HCT116 (cell line): ENCODE measurements at regions not wholly inside any gene's neighbourhood (a gene's known extent, or its start where the extent isn't known, plus 50 kb on each side); places are given as distances from the start of the nearest gene placed in this dataset.

Experiments used
- ATAC-seq: fragments of 200-7000 bp; cut with Tn5 transposase; 2 replicates; pipeline ENCODE4 v1.9.1; 2020; ENCODE audit warnings: mild to moderate bottlenecking, moderate library complexity
- BruUV-seq: library from RNA; stranded (reverse); fragments of 400-500 nt; replicated peaks from 2 replicates; lab custom pipeline; 2021; lab: Mats Ljungman, UMichigan
- CTCF ChIA-PET: fragments of 300-600 bp; sonication (Branson Sonifier 250); formaldehyde crosslinking; loops from one replicate; lab custom pipeline; 2021; ENCODE audit warnings: antibody characterized with exemption; lab: Charles Lee
- POLR2A ChIA-PET: fragments of 300-600, 350-600 bp; sonication (Branson Sonifier 250); formaldehyde crosslinking; loops from one replicate; lab custom pipeline; 2021; ENCODE audit warnings: antibody characterized with exemption; lab: Charles Lee
- RAD21 ChIA-PET, 2 experiments: fragments of 300-600 bp; sonication (Branson Sonifier 250); formaldehyde crosslinking; loops; one replicate each; lab custom pipeline; 2023; ENCODE audit warnings: low total read pairs in 2 of 2; ENCODE audit not compliant: uncharacterized antibody in 2 of 2, unreplicated experiment in 2 of 2, low non-redundant PET in 1 of 2; lab: Charles Lee
- DNase-seq: peaks from one replicate; pipeline ENCODE4 v3.0.0-alpha.2; 2010; ENCODE audit warnings: low read depth, low spot score
- H2AFZ ChIP-seq: fragments of 200-600 bp; shearing (Covaris generic), sonication (generic); 2 replicates; pipeline ENCODE4 v1.6.1; 2017; ENCODE audit warnings: low read depth, mixed run types, mixed read lengths, antibody characterized with exemption, low read length; ENCODE audit not compliant: poor library complexity, severe bottlenecking
- H3K27ac ChIP-seq: 2 replicates; pipeline ENCODE4 v1.5.1; 2012; ENCODE audit warnings: low read depth, low read length
- H3K27me3 ChIP-seq: fragments of 200-600 bp; sonication (generic); 2 replicates; pipeline ENCODE4 v1.6.1; 2016; ENCODE audit warnings: mixed run types, low read length, mixed read lengths; ENCODE audit not compliant: insufficient read depth
- H3K36me3 ChIP-seq, 2 experiments: fragments of 200-500 bp in 1 of 2; fragments of 200-600 bp in 1 of 2; sonication (Bioruptor generic) in 1 of 2; sonication (generic) in 1 of 2; 2 replicates each; pipeline versions ENCODE4 v1.5.1 to v1.6.1; 2014 to 2016; ENCODE audit warnings: low read length in 2 of 2, inconsistent platforms in 1 of 2, mixed read lengths in 1 of 2, mixed run types in 1 of 2; ENCODE audit not compliant: insufficient read depth in 2 of 2, control insufficient read depth in 1 of 2
- H3K4me1 ChIP-seq, 2 experiments: fragments of 200-600 bp in 1 of 2; sonication (generic) in 1 of 2; 2 replicates each; pipeline versions ENCODE4 v1.5.1 to v1.6.1; 2012 to 2017; ENCODE audit warnings: low read length in 2 of 2, inconsistent platforms in 1 of 2, mild to moderate bottlenecking in 1 of 2, mixed read lengths in 1 of 2, mixed run types in 1 of 2, moderate library complexity in 1 of 2; ENCODE audit not compliant: insufficient read depth in 2 of 2, control insufficient read depth in 1 of 2
- H3K4me2 ChIP-seq: fragments of 200-600 bp; sonication (generic); 2 replicates; pipeline ENCODE4 v1.6.1; 2017; ENCODE audit warnings: mixed run types, low read length, mixed read lengths
- H3K4me3 ChIP-seq, 2 experiments: fragments of 200-600 bp in 1 of 2; sonication (generic) in 1 of 2; replicated peaks in 1 of 2; 2 replicates each; pipeline ENCODE4 v1.5.1; 2011 to 2016; ENCODE audit warnings: low read length in 2 of 2, control low read depth in 1 of 2, low read depth in 1 of 2, mild to moderate bottlenecking in 1 of 2, mixed read lengths in 1 of 2, mixed run types in 1 of 2
- H3K79me2 ChIP-seq: fragments of 200-600 bp; sonication (generic); 2 replicates; pipeline ENCODE4 v1.6.1; 2017; ENCODE audit warnings: mild to moderate bottlenecking, mixed run types, low read length, moderate library complexity, mixed read lengths; ENCODE audit not compliant: insufficient read depth
- H3K9ac ChIP-seq: fragments of 200-600 bp; sonication (generic); 2 replicates; pipeline ENCODE4 v1.6.1; 2016; ENCODE audit warnings: low read length, mixed read lengths
- H3K9me2 ChIP-seq: fragments of 200-600 bp; sonication (generic), shearing (Covaris generic); 2 replicates; pipeline ENCODE4 v1.6.1; 2017; ENCODE audit warnings: mixed run types, mild to moderate bottlenecking, moderate library complexity; ENCODE audit not compliant: insufficient read depth
- H3K9me3 ChIP-seq, 2 experiments: fragments of 200-500 bp in 1 of 2; fragments of 200-600 bp in 1 of 2; sonication (Bioruptor generic) in 1 of 2; sonication (generic) in 1 of 2; 2 replicates each; pipeline ENCODE4 v1.6.1; 2014 to 2017; ENCODE audit warnings: low read length in 2 of 2, mixed read lengths in 2 of 2, inconsistent platforms in 1 of 2, low read depth in 1 of 2, mild to moderate bottlenecking in 1 of 2, mixed run types in 1 of 2, moderate library complexity in 1 of 2; ENCODE audit not compliant: control insufficient read depth in 1 of 2, insufficient read depth in 1 of 2
- H4K20me1 ChIP-seq: fragments of 200-600 bp; sonication (generic), shearing (Covaris generic); 2 replicates; pipeline ENCODE4 v1.6.1; 2017; ENCODE audit warnings: mixed run types, mild to moderate bottlenecking, moderate library complexity; ENCODE audit not compliant: insufficient read depth
- CEBPB ChIP-seq: IDR thresholded peaks from 2 replicates; pipeline ENCODE4 v1.6.1; 2012; ENCODE audit warnings: low read depth
- EGR1 ChIP-seq: IDR thresholded peaks from 2 replicates; pipeline ENCODE4 v1.6.1; 2012; ENCODE audit warnings: low read depth
- EZH2phosphoT487 ChIP-seq: fragments of 200-600 bp; IDR thresholded peaks from 2 replicates; pipeline ENCODE4 v1.6.1; 2018; ENCODE audit warnings: antibody characterized with exemption, borderline replicate concordance
- FOSL1 ChIP-seq: IDR thresholded peaks from 2 replicates; pipeline ENCODE4 v1.6.1; 2012; ENCODE audit warnings: low read depth
- POLR2AphosphoS5 ChIP-seq: IDR thresholded peaks from 2 replicates; pipeline ENCODE4 v1.6.1; 2011; ENCODE audit warnings: mild to moderate bottlenecking, low read depth, low read length, moderate library complexity
- SRF ChIP-seq: IDR thresholded peaks from 2 replicates; pipeline ENCODE4 v1.6.1; 2012; ENCODE audit warnings: low read depth
- intact Hi-C: fragments of 100-400 bp; cut with micrococcal nuclease; formaldehyde crosslinking; loops from 2 replicates; pipeline ENCODE4 v1.10.0; 2022
- TF ChIP-seq, protein P1 (sequence below): IDR thresholded peaks from 2 replicates; pipeline ENCODE4 v1.6.1; 2012; ENCODE audit warnings: low read depth
- TF ChIP-seq, protein P2 (sequence below): IDR thresholded peaks from 2 replicates; pipeline ENCODE4 v1.6.1; 2011; ENCODE audit warnings: mild to moderate bottlenecking, low read length, moderate library complexity; ENCODE audit not compliant: insufficient replicate concordance; ENCODE audit errors: extremely low read depth

DNA sequence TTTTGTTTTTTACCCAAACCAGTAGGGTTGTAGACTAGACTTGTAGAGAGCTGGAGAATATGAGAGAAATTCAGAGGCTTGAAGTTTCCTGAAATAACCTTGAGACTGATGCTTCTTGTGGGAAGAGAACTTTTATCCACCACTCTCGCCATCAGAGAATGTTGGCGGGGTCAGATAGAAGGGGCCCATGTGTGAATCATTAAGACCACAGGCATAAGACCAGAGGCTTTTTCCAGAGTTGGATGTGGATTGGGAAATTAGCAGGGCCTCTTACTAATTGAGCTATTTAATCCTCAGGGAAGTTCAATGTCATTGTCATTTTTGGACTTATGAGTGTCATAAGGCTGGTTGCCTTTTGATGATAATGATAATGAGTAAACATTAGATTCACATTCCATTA is 246.9 kb upstream of the THRB start:
- intact Hi-C loops, result no loop called here
- no peak for DNase-seq
- CTCF ChIA-PET, result no interaction called here
- Histone ChIP-seq H3K4me1 (no peaks in the 10 kb centered on the region), H3K4me2 (no peak overlapping the region), H3K9ac (no peak overlapping the region), H3K79me2 (no peaks in the 10 kb centered on the region), H2AFZ (no peak overlapping the region), H4K20me1 (no peaks in the 10 kb centered on the region), H3K27me3 (peaks cover 46% of the 10 kb centered on the region), H3K9me3 (no peaks in the 10 kb centered on the region), H3K4me3 (no peak overlapping the region), H3K27ac (no peak overlapping the region), H3K9me2 (no peaks in the 10 kb centered on the region), H3K36me3 (no peaks in the 10 kb centered on the region)
- no peak for ATAC-seq
- TF ChIP-seq CEBPB (no peak), POLR2AphosphoS5 (no peak), EZH2phosphoT487 (no peak), FOSL1 (no peak), SRF (no peak), EGR1 (no peak)
- TF ChIP-seq, protein P1, sequence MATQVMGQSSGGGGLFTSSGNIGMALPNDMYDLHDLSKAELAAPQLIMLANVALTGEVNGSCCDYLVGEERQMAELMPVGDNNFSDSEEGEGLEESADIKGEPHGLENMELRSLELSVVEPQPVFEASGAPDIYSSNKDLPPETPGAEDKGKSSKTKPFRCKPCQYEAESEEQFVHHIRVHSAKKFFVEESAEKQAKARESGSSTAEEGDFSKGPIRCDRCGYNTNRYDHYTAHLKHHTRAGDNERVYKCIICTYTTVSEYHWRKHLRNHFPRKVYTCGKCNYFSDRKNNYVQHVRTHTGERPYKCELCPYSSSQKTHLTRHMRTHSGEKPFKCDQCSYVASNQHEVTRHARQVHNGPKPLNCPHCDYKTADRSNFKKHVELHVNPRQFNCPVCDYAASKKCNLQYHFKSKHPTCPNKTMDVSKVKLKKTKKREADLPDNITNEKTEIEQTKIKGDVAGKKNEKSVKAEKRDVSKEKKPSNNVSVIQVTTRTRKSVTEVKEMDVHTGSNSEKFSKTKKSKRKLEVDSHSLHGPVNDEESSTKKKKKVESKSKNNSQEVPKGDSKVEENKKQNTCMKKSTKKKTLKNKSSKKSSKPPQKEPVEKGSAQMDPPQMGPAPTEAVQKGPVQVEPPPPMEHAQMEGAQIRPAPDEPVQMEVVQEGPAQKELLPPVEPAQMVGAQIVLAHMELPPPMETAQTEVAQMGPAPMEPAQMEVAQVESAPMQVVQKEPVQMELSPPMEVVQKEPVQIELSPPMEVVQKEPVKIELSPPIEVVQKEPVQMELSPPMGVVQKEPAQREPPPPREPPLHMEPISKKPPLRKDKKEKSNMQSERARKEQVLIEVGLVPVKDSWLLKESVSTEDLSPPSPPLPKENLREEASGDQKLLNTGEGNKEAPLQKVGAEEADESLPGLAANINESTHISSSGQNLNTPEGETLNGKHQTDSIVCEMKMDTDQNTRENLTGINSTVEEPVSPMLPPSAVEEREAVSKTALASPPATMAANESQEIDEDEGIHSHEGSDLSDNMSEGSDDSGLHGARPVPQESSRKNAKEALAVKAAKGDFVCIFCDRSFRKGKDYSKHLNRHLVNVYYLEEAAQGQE, result no peak
- TF ChIP-seq, protein P2, sequence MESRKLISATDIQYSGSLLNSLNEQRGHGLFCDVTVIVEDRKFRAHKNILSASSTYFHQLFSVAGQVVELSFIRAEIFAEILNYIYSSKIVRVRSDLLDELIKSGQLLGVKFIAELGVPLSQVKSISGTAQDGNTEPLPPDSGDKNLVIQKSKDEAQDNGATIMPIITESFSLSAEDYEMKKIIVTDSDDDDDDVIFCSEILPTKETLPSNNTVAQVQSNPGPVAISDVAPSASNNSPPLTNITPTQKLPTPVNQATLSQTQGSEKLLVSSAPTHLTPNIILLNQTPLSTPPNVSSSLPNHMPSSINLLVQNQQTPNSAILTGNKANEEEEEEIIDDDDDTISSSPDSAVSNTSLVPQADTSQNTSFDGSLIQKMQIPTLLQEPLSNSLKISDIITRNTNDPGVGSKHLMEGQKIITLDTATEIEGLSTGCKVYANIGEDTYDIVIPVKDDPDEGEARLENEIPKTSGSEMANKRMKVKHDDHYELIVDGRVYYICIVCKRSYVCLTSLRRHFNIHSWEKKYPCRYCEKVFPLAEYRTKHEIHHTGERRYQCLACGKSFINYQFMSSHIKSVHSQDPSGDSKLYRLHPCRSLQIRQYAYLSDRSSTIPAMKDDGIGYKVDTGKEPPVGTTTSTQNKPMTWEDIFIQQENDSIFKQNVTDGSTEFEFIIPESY, result no peak
- POLR2A ChIA-PET, result no interaction called here
- RAD21 ChIA-PET, result no interaction called here
- BruUV-seq, result no TSS peak
